ENCODE measurements at regions not wholly inside any gene's neighbourhood (a gene's known extent, or its start where the extent isn't known, plus 50 kb on each side); places are given as distances from the start of the nearest gene placed in this dataset.

DNA sequence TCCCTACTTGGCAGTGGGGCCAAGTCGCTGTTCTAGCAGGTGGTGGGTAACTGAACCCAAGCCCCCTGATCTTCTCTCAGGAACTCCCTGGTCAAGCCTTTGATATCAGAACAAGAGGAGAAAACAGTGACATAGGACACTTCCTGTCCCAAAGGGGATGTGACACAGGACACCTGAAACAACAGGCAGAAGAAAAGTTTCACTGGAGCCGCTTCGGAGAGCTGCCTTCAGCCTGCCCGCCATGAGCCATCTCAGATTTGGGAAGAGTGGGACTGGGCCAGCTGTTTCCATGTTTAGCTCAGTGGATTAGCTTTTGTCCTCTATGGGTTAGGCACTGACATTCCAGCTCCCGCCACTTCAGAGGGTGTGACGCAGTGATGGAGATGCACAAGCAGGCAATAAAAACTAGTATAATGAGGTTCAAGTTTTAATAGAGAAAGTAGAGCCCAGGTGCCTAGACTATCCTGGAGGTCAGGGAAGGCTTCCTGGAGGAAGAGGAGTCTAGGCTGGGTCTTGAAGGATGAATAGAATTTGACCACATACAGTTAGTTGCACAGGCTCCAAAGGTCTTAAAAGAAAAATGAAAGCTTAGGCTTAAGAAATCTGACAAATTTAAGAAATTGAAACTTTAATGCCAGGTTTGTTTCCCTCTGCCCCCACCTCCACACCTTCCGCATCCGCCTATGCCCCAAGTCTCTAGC is 104.1 kb upstream of the SPRY4 start:
- H3K4me1 Mint-ChIP-seq (ENCODE audit: low read depth, unreplicated experiment), result no peaks in the 10 kb centered on the region

DNA sequence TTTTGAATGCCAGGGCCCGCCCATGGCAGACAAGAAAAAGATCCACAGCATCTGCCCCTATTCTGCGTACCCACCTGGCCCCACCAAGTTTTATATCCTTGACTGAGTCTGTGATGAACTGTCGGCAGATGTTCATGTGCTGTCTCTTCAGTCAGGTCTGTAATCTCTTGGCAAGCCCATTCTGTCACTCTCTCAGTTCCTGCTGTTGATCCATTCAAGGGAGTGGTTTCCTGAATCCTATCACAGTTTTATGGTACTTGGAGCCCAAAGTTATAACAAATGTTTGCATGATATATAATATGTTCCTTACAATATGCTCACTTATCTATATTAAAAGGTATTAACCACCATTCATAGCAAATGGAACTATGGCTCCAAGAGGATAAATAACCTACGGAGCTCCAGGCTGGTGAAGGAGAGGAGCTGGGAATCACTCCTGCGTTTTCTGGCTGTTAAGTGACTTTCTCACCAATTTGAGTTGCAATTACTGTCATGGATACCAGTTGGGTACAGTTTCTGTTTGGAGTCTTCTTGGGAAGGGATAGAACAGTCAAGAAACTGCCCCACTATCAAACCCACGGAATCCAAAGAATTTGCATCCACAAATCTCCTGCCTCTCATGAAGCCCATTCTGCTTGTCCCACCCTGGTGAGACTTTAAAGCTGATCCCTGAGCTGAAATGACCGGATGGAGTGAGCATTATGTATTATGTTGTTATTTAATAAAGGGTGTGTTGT is 103.4 kb upstream of the SPRY4 start:
- intact Hi-C loops (cut with micrococcal nuclease; ENCODE audit: unreplicated experiment), result no loop called here
- H3K27me3 ChIP-seq (replicated peaks; ENCODE audit: control insufficient read depth, insufficient read depth, low read length), result no peaks in the 10 kb centered on the region
- TF ChIP-seq, protein P1, sequence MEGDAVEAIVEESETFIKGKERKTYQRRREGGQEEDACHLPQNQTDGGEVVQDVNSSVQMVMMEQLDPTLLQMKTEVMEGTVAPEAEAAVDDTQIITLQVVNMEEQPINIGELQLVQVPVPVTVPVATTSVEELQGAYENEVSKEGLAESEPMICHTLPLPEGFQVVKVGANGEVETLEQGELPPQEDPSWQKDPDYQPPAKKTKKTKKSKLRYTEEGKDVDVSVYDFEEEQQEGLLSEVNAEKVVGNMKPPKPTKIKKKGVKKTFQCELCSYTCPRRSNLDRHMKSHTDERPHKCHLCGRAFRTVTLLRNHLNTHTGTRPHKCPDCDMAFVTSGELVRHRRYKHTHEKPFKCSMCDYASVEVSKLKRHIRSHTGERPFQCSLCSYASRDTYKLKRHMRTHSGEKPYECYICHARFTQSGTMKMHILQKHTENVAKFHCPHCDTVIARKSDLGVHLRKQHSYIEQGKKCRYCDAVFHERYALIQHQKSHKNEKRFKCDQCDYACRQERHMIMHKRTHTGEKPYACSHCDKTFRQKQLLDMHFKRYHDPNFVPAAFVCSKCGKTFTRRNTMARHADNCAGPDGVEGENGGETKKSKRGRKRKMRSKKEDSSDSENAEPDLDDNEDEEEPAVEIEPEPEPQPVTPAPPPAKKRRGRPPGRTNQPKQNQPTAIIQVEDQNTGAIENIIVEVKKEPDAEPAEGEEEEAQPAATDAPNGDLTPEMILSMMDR (IDR thresholded peaks at IDR 0.05; ENCODE audit: insufficient read depth in 1 of 2, low read depth in 1 of 2, low read length in 1 of 2, severe bottlenecking in 1 of 2, unreplicated experiment in 1 of 2), result no peak
- no peak overlapping the region for H3K4me3 ChIP-seq (ENCODE audit: low read depth, low read length)
- Mint-ChIP-seq H3K27ac (ENCODE audit: unreplicated experiment) (no peak overlapping the region), H3K9me3 (ENCODE audit: unreplicated experiment) (no peaks in the 10 kb centered on the region), H3K36me3 (ENCODE audit: insufficient read depth, unreplicated experiment) (no peaks in the 10 kb centered on the region), H3K27me3 (ENCODE audit: insufficient read depth, unreplicated experiment) (no peaks in the 10 kb centered on the region), H3K4me3 (ENCODE audit: unreplicated experiment) (no peak overlapping the region), H3K4me1 (ENCODE audit: low read depth, unreplicated experiment) (no peaks in the 10 kb centered on the region)
- BruUV-seq (replicated peaks), result no TSS peak
- no peak for DNase-seq
- ChIA-PET POLR2A (no interaction called here), CTCF (no interaction called here)
- no peaks in the 10 kb centered on the region for H3K4me1 ChIP-seq
- H3K36me3 ChIP-seq (ENCODE audit: control insufficient read depth, insufficient read depth, low read length), result no peaks in the 10 kb centered on the region
- H3K9me3 ChIP-seq, result no peaks in the 10 kb centered on the region

More for the DNA sequence above, 104.1 kb upstream of the SPRY4 start:
- no peak overlapping the region for H3K4me3 ChIP-seq (ENCODE audit: low read depth, low read length)
- no peaks in the 10 kb centered on the region for H3K27me3 ChIP-seq (replicated peaks; ENCODE audit: control insufficient read depth, insufficient read depth, low read length)
- CTCF ChIA-PET, result no interaction called here
- DNase-seq, result no peak
- H3K36me3 ChIP-seq (ENCODE audit: control insufficient read depth, insufficient read depth, low read length), result no peaks in the 10 kb centered on the region
- Mint-ChIP-seq H3K9me3 (ENCODE audit: unreplicated experiment) (no peaks in the 10 kb centered on the region), H3K27me3 (ENCODE audit: insufficient read depth, unreplicated experiment) (no peaks in the 10 kb centered on the region), H3K36me3 (ENCODE audit: insufficient read depth, unreplicated experiment) (no peaks in the 10 kb centered on the region), H3K4me3 (ENCODE audit: unreplicated experiment) (no peak overlapping the region), H3K27ac (ENCODE audit: unreplicated experiment) (no peak overlapping the region)
- no peaks in the 10 kb centered on the region for H3K9me3 ChIP-seq
- no TSS peak for BruUV-seq (replicated peaks)
- intact Hi-C loops (cut with micrococcal nuclease; ENCODE audit: unreplicated experiment), result no loop called here
- POLR2A ChIA-PET, result no interaction called here
- 0 out of 2 replicates have a peak, but pooled peaks cover 2% of the 10 kb centered on the region for H3K4me1 ChIP-seq
- TF ChIP-seq, protein P1 (IDR thresholded peaks at IDR 0.05; ENCODE audit: insufficient read depth in 1 of 2, low read depth in 1 of 2, low read length in 1 of 2, severe bottlenecking in 1 of 2, unreplicated experiment in 1 of 2), result no peak

DNA sequence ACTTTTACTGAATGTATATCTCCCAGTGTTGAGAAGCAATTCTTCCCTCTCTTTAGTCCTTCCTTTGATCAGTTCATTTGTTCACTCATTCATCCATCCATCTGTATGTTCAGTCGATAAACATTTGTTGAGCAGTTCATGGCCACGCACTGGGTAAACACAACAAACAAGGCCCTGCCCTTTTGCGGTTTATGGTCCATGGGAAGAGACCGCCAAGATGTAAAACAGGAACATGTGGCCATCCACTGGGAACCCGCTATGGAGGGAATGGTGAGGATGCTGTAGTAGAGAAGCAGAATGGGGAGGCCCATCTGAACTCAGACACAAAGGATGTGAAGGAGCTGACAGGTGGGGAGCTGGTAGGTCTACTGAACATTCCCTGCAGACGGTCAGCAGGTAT is 102.7 kb upstream of the SPRY4 start:
- no peaks in the 10 kb centered on the region for H3K4me1 ChIP-seq
- no peaks in the 10 kb centered on the region for H3K36me3 Mint-ChIP-seq (ENCODE audit: insufficient read depth, unreplicated experiment)
- no peak overlapping the region for H3K4me3 ChIP-seq (ENCODE audit: low read depth, low read length)
- no peaks in the 10 kb centered on the region for H3K9me3 ChIP-seq
- BruUV-seq (replicated peaks), result no TSS peak
- no peaks in the 10 kb centered on the region for H3K36me3 ChIP-seq (ENCODE audit: control insufficient read depth, insufficient read depth, low read length)
- H3K4me3 Mint-ChIP-seq (ENCODE audit: unreplicated experiment), result no peak overlapping the region
- no peaks in the 10 kb centered on the region for H3K27me3 Mint-ChIP-seq (ENCODE audit: insufficient read depth, unreplicated experiment)
- H3K27me3 ChIP-seq (replicated peaks; ENCODE audit: control insufficient read depth, insufficient read depth, low read length), result no peaks in the 10 kb centered on the region
- intact Hi-C loops (cut with micrococcal nuclease; ENCODE audit: unreplicated experiment), result no loop called here
- TF ChIP-seq, protein P1 (IDR thresholded peaks at IDR 0.05; ENCODE audit: insufficient read depth in 1 of 2, low read depth in 1 of 2, low read length in 1 of 2, severe bottlenecking in 1 of 2, unreplicated experiment in 1 of 2), result no peak
- no peak overlapping the region for H3K27ac Mint-ChIP-seq (ENCODE audit: unreplicated experiment)
- DNase-seq, result no peak
- no peaks in the 10 kb centered on the region for H3K9me3 Mint-ChIP-seq (ENCODE audit: unreplicated experiment)
- POLR2A ChIA-PET, result no interaction called here
- no peaks in the 10 kb centered on the region for H3K4me1 Mint-ChIP-seq (ENCODE audit: low read depth, unreplicated experiment)
- CTCF ChIA-PET, result no interaction called here
